22Rv1 (cell line): ENCODE measurements at regions not wholly inside any gene's neighbourhood (a gene's known extent, or its start where the extent isn't known, plus 50 kb on each side); places are given as distances from the start of the nearest gene placed in this dataset.

Experiments
- ZFX ChIP-seq: fragments of 450-650 bp; IDR thresholded peaks from 2 replicates; pipeline ENCODE4 v1.6.1; 2017; ENCODE audit warnings: antibody characterized with exemption, borderline replicate concordance
- TF ChIP-seq, protein P1 (sequence below): fragments of 450-650 bp; IDR thresholded peaks from 2 replicates; pipeline ENCODE4 v1.5.1; 2017; ENCODE audit warnings: mild to moderate bottlenecking

DNA sequence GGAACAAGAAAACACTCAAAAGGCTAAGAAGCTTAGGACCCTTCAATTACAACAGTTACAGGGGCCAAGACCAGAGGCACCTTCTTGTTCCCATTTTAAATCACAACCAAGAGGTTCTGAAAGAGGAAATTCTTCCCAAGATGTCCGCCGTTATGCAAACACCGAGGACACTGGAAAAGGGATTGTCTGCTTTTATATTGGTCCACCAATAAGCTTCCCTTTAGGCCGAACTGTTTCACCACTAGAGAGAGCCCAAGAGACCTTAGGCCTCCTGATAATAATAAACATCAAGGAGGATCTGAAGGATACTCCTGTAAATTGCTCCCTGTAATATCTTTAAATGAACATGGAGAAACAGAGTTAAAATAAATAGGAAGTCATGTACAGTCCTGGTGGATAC is 92.6 kb upstream of the NLRP2B start:
- TF ChIP-seq, protein P1, sequence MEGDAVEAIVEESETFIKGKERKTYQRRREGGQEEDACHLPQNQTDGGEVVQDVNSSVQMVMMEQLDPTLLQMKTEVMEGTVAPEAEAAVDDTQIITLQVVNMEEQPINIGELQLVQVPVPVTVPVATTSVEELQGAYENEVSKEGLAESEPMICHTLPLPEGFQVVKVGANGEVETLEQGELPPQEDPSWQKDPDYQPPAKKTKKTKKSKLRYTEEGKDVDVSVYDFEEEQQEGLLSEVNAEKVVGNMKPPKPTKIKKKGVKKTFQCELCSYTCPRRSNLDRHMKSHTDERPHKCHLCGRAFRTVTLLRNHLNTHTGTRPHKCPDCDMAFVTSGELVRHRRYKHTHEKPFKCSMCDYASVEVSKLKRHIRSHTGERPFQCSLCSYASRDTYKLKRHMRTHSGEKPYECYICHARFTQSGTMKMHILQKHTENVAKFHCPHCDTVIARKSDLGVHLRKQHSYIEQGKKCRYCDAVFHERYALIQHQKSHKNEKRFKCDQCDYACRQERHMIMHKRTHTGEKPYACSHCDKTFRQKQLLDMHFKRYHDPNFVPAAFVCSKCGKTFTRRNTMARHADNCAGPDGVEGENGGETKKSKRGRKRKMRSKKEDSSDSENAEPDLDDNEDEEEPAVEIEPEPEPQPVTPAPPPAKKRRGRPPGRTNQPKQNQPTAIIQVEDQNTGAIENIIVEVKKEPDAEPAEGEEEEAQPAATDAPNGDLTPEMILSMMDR, result peak; percentile 29; the same call in 1 of the 2 replicates
- no peak for TF ChIP-seq ZFX
